ACC112 (cell line): ENCODE measurements at regions not wholly inside any gene's neighbourhood (a gene's known extent, or its start where the extent isn't known, plus 50 kb on each side); places are given as distances from the start of the nearest gene placed in this dataset.
"Not testable (repeated sequence)": the region's sequence is repeated elsewhere in the genome, so short reads cannot be mapped to it uniquely, and the experiment has no call there.

Source experiments
- H2AFZ ChIP-seq: fragments of 200-600 bp; sonication (generic); one replicate; pipeline ENCODE4 v1.6.0; 2017; ENCODE audit warnings: antibody characterized with exemption, low read length; ENCODE audit not compliant: unreplicated experiment
- H3K27ac ChIP-seq: fragments of 200-600 bp; sonication (generic); 2 replicates; pipeline ENCODE4 v1.5.1; 2014; ENCODE audit warnings: low read depth, mild to moderate bottlenecking, antibody characterized with exemption, low read length, moderate library complexity
- H3K27me3 ChIP-seq: fragments of 200-600 bp; sonication (generic); 2 replicates; pipeline ENCODE4 v1.6.1; 2014; ENCODE audit warnings: mild to moderate bottlenecking, antibody characterized with exemption, low read length, moderate library complexity, mixed read lengths; ENCODE audit not compliant: insufficient read depth
- H3K36me3 ChIP-seq: fragments of 200-600 bp; sonication (generic); 2 replicates; pipeline ENCODE4 v1.6.1; 2016; ENCODE audit warnings: mild to moderate bottlenecking, antibody characterized with exemption, low read length, moderate library complexity, mixed read lengths; ENCODE audit not compliant: insufficient read depth
- H3K4me1 ChIP-seq: fragments of 200-600 bp; sonication (generic); one replicate; pipeline ENCODE4 v1.6.1; 2016; ENCODE audit warnings: low read length, mixed read lengths; ENCODE audit not compliant: insufficient read depth, unreplicated experiment, control insufficient read depth
- H3K4me3 ChIP-seq: fragments of 200-600 bp; sonication (generic); 2 replicates; pipeline ENCODE4 v1.5.1; 2014; ENCODE audit warnings: mild to moderate bottlenecking, low read depth, low read length
- H3K79me2 ChIP-seq: fragments of 200-600 bp; sonication (generic); one replicate; pipeline ENCODE4 v1.6.0; 2016; ENCODE audit warnings: low read length; ENCODE audit not compliant: control insufficient read depth, unreplicated experiment, insufficient read depth

DNA sequence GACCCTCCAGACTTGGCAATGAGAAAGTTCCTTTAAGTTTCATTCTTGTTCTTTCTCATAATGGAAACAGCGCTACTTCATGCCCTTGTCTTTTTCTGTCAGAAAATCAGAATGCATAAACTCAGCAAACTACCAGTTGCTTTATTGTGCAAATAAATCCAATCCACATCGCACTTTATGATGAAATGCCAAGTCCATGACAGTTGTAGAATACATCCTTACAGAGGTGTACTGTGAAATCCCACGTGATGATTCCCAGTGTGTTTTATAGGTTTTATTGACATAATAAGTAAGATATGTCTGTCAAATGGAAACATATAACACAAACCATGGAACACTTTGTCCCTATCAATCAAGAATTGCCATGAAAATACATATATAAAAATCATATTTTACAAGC is 295.0 kb downstream of the PCDH7 start:
- no peak overlapping the region for H3K4me3 ChIP-seq
- no peak overlapping the region for H2AFZ ChIP-seq
- H3K79me2 ChIP-seq, result no peaks in the 10 kb centered on the region
- H3K4me1 ChIP-seq, result peaks cover 5% of the 10 kb centered on the region
- H3K27me3 ChIP-seq, result no peaks in the 10 kb centered on the region
- H3K36me3 ChIP-seq, result no peaks in the 10 kb centered on the region
- H3K27ac ChIP-seq, result no peak overlapping the region

DNA sequence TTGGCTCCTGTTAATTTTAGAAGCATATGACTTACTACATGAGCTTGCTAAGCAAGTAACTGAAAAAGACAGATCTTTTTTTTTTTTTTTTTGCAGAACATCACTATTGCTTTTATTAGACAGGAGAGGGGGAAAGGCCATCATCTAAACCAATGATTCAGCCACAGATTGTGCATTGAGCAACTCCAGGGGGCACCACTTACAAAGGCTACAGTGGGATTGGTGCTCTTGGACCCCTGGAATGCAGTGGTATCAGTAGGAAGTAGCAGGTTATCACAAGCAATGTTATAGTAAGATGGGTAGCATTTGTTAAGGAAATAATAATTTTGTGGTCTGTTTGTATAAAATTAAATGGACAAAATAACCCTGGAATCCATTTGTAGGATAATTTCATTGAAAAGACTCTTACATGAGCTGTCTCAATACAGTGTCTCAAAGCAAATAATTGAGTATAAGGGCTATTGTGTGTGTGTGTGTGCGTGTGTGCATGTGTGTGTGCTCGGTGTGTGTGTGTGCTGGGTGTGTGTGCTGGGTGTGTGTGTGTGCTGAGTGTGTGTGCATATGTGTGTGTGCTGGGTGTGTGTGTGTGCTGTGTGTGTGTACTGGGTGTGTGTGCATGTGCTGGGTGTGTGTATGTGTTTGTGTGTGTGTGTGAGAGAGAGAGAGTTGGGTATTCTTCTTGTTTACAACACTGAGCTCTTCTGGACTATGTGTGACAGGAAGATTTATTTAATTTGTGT is 296.3 kb downstream of the PCDH7 start:
- Histone ChIP-seq H3K4me3 (no peak overlapping the region), H3K27ac (no peak overlapping the region), H3K27me3 (no peaks in the 10 kb centered on the region), H3K79me2 (no peaks in the 10 kb centered on the region), H3K36me3 (no peaks in the 10 kb centered on the region), H2AFZ (no peak overlapping the region), H3K4me1 (peaks cover 5% of the 10 kb centered on the region)

- Histone ChIP-seq H3K27ac (no peak overlapping the region), H3K27me3 (no peaks in the 10 kb centered on the region), H3K36me3 (no peaks in the 10 kb centered on the region), H2AFZ (no peak overlapping the region), H3K4me3 (no peak overlapping the region), H3K79me2 (no peaks in the 10 kb centered on the region), H3K4me1 (no peaks in the 10 kb centered on the region)
Measured at GRCh38 chr4:31020363-31020762, 300.2 kb downstream of the PCDH7 start.

- no peak overlapping the region for H3K4me3 ChIP-seq
Measured at GRCh38 chr4:31021008-31021407, 300.8 kb downstream of the PCDH7 start.

GRCh38 chr4:31022702-31023101 is 302.5 kb downstream of the PCDH7 start:
- no peaks in the 10 kb centered on the region for H3K27me3 ChIP-seq

More at GRCh38 chr4:31021008-31021407, 300.8 kb downstream of the PCDH7 start:
- H3K27ac ChIP-seq, result no peak overlapping the region
- H2AFZ ChIP-seq, result no peak overlapping the region
- no peaks in the 10 kb centered on the region for H3K27me3 ChIP-seq
- H3K79me2 ChIP-seq, result no peaks in the 10 kb centered on the region
- H3K4me1 ChIP-seq, result no peaks in the 10 kb centered on the region
- H3K36me3 ChIP-seq, result no peaks in the 10 kb centered on the region

DNA sequence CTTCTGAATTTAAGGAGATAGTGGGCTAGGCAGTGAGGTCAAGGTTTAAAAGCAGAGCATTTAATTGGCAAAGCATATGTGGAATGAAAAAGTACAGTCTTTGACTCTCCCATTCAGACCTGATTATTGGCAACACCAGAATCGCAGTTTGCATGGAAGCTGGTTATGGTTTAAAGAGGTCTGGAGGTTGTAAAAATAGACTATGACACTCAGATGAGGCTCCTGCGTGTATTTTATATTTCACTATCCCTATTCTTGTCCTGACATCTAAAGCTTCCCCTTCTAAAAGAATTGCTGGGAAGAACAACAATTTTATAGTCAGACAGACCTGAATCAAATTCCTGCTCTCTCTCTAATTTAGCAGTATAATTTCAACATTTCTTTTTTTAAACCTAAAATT is 302.9 kb downstream of the PCDH7 start:
- Histone ChIP-seq H3K4me3 (no peak overlapping the region), H3K79me2 (no peaks in the 10 kb centered on the region), H3K4me1 (no peaks in the 10 kb centered on the region), H3K27ac (no peak overlapping the region), H3K27me3 (no peaks in the 10 kb centered on the region), H3K36me3 (no peaks in the 10 kb centered on the region), H2AFZ (no peak overlapping the region)

More at GRCh38 chr4:31022702-31023101, 302.5 kb downstream of the PCDH7 start:
- Histone ChIP-seq H3K27ac (no peak overlapping the region), H3K36me3 (no peaks in the 10 kb centered on the region), H3K4me3 (no peak overlapping the region), H3K4me1 (no peaks in the 10 kb centered on the region), H2AFZ (no peak overlapping the region), H3K79me2 (no peaks in the 10 kb centered on the region)

- H3K27me3 ChIP-seq, result no peaks in the 10 kb centered on the region
- H3K79me2 ChIP-seq, result no peaks in the 10 kb centered on the region
Measured at GRCh38 chr4:31023742-31024141, 303.6 kb downstream of the PCDH7 start.

GRCh38 chr4:31024781-31025180 is 304.6 kb downstream of the PCDH7 start:
- H3K79me2 ChIP-seq, H3K4me1 ChIP-seq, H3K4me3 ChIP-seq, H2AFZ ChIP-seq, H3K27me3 ChIP-seq, H3K27ac ChIP-seq, H3K36me3 ChIP-seq: not testable (repeated sequence)

More at GRCh38 chr4:31023742-31024141, 303.6 kb downstream of the PCDH7 start:
- no peaks in the 10 kb centered on the region for H3K36me3 ChIP-seq
- no peak overlapping the region for H2AFZ ChIP-seq
- H3K4me1 ChIP-seq, result no peaks in the 10 kb centered on the region
- H3K27ac ChIP-seq, result no peak overlapping the region
- no peak overlapping the region for H3K4me3 ChIP-seq

DNA sequence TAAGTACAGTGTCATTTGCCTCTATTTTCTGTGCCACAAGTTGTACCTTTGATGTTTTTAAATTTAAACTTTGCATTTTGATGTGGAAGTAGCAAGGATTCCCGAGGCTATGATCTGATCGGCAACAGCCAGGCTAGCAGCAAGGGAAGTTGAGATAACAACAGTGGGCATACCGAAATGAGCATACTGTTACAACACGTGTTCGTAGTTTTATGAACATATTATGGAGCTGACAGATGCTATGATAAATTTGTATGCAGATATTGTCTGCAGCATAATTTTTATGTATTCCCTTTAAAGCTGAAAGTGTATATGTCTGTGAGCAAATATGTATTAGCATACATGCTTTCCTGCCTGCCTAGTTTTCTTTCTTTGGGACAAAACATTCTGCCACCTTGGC is 306.1 kb downstream of the PCDH7 start:
- H3K27ac ChIP-seq, result no peak overlapping the region
- H3K4me1 ChIP-seq, result no peaks in the 10 kb centered on the region
- H2AFZ ChIP-seq, result no peak overlapping the region
- H3K79me2 ChIP-seq, result no peaks in the 10 kb centered on the region
- no peaks in the 10 kb centered on the region for H3K36me3 ChIP-seq
- H3K27me3 ChIP-seq, result no peaks in the 10 kb centered on the region
- no peak overlapping the region for H3K4me3 ChIP-seq

DNA sequence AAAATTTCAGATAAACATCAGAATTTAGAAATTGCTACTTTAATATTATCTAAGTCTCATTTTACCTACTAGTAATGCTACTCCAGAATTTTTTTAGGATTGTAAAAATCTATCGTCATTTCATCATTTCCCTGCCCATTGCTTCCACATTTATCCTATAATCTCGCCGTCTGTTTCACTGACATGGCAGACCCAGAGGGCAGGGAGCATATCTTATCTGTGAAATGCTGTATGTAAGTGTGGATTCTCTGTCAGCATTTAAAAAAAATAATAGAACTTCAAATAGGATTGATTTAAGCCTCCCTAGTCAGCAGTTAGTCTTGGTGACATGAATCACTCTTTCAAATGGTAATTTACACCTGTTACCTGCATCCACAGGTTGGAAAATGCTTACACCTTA is 314.4 kb downstream of the PCDH7 start:
- Histone ChIP-seq H3K27ac (no peak overlapping the region), H2AFZ (no peak overlapping the region), H3K4me3 (no peak overlapping the region), H3K27me3 (no peaks in the 10 kb centered on the region), H3K4me1 (no peaks in the 10 kb centered on the region), H3K36me3 (no peaks in the 10 kb centered on the region), H3K79me2 (no peaks in the 10 kb centered on the region)

DNA sequence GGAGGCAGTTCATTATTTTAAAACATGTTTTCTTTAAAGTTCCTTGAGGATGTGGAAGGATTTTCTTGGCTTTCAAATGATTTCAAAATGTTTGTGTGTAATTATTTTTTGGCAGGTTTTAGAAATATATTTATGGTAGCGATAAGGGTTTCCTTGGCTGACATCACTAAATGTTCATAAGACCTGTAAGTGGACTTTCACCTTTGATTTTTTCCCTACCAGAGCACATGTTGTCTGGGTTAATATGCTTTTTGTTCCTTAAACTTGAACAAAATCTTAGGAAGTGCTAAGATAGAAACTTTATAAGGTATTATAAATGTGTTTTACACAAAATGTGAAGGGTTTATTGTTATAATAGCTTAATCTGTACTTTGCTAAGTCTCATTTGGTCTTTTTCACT is 315.6 kb downstream of the PCDH7 start:
- Histone ChIP-seq H3K4me3 (no peak overlapping the region), H2AFZ (no peak overlapping the region), H3K27ac (no peak overlapping the region), H3K27me3 (no peaks in the 10 kb centered on the region), H3K36me3 (no peaks in the 10 kb centered on the region), H3K79me2 (no peaks in the 10 kb centered on the region), H3K4me1 (no peaks in the 10 kb centered on the region)
